ENCODE measurements at regions not wholly inside any gene's neighbourhood (a gene's known extent, or its start where the extent isn't known, plus 50 kb on each side); places are given as distances from the start of the nearest gene placed in this dataset.
"Not testable (repeated sequence)": the region's sequence is repeated elsewhere in the genome, so short reads cannot be mapped to it uniquely, and the experiment has no call there.

- no peak for FAIRE-seq
Measured at GRCh38 chr3:87867001-87867400, 191.8 kb downstream of the CGGBP1 start.

DNA sequence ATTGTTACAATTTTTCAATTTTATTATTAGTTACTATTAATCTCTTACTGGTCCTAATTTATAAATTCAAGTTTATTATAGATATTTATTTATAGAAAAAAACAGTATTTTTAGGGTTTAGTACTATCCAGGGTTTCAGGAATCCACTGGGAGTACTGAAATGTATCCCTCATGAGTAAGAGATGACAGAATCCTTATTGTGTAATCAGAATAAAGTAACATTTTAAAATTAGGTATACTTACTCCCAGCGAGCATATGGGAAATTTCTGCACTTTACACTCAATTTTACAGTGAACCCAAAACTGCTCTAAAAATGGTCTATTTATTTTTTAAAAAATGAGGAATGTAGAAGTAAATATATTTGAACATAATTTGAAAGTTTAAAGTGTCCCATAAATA, 202.7 kb downstream of the CGGBP1 start:
- FAIRE-seq: no peak

DNA sequence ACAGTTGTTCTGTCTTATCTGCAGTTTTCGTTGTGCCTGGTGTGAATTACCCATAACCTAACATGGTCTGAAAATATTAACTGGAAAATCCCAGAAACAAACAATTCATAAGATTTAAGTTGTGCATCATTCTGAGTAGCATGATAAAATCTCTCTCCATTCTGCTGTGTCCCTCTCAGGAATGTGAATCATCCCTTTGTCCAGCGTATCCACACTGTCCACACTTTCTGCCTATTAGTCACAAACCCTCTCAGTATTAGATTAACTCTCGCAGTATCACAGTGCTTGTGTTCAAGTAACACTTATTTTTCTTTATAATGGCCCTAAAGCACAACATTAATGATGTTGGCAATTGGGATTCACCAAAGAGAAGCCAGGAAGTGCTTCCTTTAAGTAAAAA, 203.2 kb downstream of the CGGBP1 start:
- FAIRE-seq: no peak

GRCh38 chr3:87855211-87855610, 203.6 kb downstream of the CGGBP1 start:
- FAIRE-seq: no peak

DNA sequence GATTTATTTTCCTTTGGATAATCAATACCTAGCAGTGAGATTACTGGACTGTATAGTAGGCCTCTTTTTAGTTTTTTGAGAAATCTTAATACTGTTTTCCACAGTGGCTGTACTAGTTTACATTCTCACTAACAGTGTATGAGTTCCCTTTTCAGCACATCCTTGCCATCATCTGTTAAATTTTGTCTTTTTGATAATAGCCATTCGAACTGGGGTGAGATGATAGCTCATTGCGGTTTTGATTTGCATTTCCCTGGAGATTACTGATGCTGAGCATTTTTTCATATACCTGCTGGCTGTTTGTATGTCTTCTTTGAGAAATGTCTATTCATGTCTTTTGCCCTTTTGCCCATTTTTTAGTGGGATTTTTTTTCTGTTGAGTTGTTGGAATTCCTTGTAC, 210.8 kb downstream of the CGGBP1 start:
- FAIRE-seq: no peak

GRCh38 chr3:87837076-87837475, 221.7 kb downstream of the CGGBP1 start:
- no peak for FAIRE-seq

GRCh38 chr3:87836026-87836425, 222.8 kb downstream of the CGGBP1 start:
- no peak for FAIRE-seq

GRCh38 chr3:87835236-87835635, 223.6 kb downstream of the CGGBP1 start:
- no peak for FAIRE-seq

- FAIRE-seq: no peak
Measured at GRCh38 chr3:87834327-87834726, 224.5 kb downstream of the CGGBP1 start.

DNA sequence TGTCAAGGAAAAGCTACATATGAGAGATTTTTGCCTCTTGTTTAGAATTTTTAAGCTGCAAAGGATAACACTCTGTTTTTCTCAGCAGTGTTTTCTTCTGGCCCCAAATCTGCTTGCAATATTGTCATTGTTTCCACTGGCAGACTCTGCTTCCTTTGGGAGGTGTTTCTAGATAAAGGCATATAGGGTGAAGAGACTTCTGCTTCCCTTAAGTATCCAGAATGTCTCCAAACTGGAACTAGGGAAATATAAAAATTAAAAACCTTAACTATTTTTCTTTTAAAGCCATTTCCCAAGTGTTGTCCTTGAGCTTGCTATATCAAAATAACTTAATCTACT, 225.8 kb downstream of the CGGBP1 start:
- FAIRE-seq: no peak

DNA sequence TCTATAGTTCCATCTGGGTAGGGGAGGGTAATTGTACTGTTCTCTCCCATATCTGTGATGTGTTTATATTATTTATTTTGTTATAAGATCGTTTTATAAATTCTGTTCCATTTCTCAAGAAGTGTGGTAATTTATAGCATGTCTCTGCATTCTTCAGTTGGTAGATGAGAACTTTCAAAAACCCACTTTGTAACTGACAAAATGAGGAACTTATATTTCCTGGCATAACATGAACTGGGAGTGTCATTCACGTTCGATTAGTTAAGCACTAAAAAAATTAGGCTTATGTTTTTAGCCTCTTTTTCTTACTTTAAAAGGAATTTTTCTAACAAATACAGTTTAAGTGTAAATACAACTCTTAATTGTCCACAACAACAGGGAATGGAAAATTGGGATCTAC, 230.8 kb downstream of the CGGBP1 start:
- FAIRE-seq: no peak

DNA sequence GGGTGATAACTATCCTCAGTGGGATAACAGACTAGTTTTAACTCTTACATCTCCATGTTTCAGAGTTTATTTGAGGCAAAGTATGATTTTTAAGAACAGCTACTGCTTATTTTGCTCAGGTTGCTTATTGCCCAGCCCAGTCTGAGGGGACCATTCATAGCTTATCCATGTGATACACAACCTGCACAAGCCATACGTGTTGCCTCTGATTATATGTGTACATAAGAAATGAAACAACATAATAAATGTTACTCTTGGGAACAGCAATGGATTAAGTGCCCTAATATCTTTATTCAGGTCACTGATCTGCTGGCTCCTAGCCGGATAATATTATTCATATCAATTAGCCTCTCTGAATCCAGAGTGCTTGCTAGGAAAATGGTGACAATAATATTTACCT, 236.2 kb downstream of the CGGBP1 start:
- FAIRE-seq: no peak

DNA sequence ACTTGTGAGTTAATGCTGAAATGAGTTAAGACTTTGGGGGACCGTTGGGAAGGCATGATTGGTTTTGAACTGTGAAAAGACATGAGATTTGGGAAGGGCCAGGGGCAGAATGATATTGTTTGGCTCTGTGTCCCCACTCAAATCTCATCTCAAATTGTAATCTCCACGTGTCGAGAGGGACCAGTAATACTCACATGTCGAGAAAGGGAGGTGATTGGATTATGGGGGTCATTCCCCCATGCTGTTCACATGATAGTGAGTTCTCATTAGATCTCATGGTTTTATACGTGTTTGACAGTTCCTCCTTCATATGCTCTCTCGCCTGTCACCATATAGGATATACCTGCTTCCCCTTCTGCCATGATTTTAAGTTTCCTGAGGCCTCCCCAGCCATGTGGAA, 245.3 kb downstream of the CGGBP1 start:
- FAIRE-seq: not testable (repeated sequence)

GRCh38 chr3:87811953-87812352, 246.9 kb downstream of the CGGBP1 start:
- FAIRE-seq: no peak

DNA sequence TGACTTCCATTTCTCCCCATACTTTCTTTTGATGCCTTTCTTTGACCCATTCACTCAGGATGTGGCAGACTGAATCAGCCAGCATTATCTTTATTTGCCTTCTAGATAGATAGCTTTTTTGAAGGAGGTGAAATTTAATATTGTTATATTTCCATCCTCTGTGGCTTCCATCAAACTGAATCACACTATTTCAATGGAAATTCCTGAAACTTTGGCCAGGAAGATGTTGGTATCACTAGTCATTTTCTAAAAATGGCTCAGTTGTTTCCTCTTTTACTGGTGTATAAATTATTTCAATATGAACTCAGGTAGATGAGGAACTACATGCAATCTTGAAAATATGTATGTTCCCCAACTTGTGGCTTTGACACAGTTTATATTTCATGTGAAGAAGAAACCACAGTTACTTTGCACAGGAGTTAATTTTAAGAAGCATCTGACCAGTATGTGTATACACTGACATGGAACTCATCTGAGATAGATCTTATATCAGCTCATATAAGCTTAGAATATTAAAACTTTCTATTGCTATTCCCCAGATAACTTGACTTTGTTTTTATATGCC, 248.3 kb downstream of the CGGBP1 start:
- FAIRE-seq: no peak

DNA sequence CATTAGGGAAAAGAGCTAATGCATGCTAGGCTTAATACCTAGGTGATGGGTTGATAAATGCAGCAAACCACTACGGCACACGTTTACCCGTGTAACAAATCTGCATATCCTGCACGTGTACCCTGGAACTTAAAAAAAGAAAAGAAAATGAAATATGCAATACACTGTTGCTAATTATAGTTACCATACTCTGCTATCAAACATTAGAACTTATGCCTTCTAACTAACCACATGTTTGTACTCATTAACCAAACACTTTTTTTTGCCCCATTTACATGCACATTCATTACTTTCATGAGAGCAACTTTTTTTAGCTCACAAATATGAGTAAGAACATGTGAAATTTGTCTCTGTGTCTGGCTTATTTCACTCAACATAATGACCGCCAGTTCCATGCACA, 253.1 kb downstream of the CGGBP1 start:
- FAIRE-seq: no peak

DNA sequence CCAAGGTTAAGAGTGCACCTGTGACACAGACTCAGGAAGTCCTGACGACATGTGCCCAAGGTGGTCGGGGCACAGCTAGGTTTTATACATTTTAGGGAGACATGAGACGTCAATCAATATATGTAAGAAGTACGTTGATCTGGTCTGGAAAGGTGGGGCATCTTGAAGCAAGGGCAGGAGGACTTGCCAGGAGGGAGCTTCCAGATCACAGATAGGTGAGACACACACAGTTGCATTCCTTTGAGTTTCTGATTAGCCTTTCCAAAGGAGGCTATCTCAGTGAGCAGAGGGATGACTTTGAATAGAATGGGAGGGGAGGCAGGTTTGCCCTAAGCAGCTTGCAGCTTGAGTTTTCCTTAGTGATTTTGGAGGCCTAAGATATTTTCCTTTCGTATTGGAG, 257.4 kb downstream of the CGGBP1 start:
- FAIRE-seq: no peak

DNA sequence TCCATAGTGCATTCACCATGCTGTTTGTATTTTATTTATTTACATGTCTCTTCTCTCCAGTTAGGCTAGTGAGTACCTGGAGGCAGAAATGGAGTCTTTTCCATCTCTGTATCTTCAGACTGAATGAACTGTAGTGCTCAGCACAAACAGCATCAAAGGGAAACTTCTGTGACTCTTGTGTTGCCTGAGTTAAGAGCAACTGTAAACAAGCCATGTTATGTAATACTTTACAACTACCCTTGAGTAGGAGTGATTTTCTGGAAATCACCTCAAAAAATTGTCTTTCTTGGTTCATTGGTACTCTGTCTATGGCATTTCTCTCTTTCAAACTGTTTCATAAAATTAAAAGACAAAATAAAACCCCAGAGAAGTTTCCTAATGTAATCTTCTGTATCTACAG, 258.3 kb downstream of the CGGBP1 start:
- FAIRE-seq: no peak

- no peak for FAIRE-seq
Measured at GRCh38 chr3:87798567-87798947, 260.2 kb downstream of the CGGBP1 start.

DNA sequence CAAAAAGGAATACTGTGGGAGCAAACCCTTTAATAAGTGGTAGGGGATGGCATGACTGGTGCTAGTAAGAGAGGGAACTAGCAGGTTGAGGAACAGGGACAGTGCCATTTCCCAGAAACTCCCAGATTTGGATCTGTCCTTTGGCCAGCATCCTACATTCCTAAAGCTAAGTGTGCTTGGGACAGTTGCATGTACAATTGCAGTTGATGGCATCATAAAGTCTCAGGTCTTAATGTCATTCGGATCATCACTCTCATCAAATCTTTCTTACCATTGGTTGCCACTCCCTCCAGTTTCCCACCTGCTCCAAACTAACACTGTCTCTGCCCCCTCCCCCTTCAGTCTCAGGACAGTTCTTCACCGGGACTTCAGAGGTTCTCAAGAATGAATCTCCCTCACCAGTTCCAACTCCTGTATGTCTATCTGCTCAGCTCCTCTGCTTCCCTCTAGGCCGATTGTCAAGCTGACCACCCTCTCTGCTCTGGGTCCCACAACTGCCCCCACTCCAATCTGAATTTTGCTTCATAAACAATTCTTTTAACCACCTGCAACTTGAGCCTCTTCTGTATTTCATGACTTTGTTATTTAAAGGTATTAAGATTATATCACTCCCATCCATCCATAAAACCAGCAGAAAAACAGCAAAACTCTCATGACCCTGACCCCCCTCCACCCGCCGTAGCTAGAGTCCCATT, 260.8 kb downstream of the CGGBP1 start:
- no peak for FAIRE-seq

- FAIRE-seq: no peak
Measured at GRCh38 chr3:87796843-87797185, 262.0 kb downstream of the CGGBP1 start.

DNA sequence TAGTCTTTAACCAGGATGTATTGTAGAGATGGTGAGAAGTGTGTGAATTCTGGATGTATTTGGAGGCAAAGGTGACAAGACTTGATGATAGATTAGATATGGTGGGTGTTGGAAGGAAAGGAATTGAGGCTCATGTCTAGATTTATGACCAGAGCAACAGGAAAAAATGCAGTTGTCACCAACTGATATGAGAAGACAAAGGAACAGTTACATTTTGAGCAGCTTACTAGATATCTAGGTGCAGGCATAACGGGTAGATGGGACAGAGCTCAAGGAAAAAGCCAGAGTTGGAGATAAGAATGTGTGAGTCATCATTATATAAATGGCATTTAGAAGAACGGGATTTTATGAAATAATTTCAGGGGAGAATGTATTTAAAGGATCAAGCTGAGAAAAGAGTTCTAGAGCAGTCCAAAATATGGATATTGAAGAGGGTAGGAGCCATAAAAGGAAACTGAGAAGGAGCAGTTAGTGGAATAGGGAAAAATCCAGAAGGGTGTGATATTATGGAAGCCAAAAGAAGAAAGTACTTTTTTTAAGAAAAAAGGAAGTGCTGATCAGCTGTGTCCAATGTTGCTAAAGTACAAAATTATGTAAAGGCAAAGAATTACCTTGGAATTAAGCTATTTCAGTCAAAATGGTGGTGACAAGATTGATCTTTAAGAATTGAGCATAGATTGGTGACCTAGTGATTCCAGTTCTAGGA, 262.5 kb downstream of the CGGBP1 start:
- no peak for FAIRE-seq

GRCh38 chr3:87795701-87796100, 263.1 kb downstream of the CGGBP1 start:
- FAIRE-seq: no peak

DNA sequence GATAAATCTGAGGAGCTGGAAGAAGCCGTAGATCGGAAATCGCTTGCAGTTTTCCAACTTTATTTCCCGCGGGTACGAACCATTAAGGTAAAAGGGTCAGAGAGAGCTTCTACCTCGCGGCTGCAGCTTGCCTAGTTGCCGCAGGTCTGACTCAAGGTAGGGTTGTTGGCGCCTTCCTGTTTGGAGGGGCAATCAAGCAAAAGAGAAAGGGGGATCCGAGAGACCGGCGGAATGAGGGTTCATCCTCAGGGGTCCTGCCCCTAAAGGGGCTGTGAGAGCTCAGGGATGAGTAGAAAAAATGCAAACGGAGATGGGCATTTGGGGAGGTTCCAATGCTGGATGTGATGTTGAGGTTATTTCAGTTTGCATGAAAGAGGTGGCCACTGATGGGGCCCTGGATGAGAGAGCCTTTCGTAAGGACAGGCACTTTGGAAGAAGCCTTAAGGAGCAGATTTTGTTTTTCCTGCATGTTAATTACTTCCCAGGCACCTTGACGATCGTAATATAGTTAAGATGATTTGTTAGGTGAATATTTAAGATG, 265.4 kb downstream of the CGGBP1 start:
- FAIRE-seq: no peak

Measured in endometrium (tissue), 2 donors.